OCI-LY3 (cell line): ENCODE measurements at regions not wholly inside any gene's neighbourhood (a gene's known extent, or its start where the extent isn't known, plus 50 kb on each side); places are given as distances from the start of the nearest gene placed in this dataset.

Experiments used
- EZH2phosphoT487 ChIP-seq: fragments of 200-600 bp; shearing (Covaris generic); IDR thresholded peaks from 2 replicates; pipeline ENCODE4 v1.6.1; 2018; ENCODE audit warnings: antibody characterized with exemption, mixed run types, low read depth
- TF ChIP-seq, protein P1 (sequence below): fragments of 200-600, 300-600 bp; sonication (generic); IDR thresholded peaks from 2 replicates; pipeline ENCODE4 v1.5.1; 2014; ENCODE audit warnings: antibody characterized with exemption, low read length, low read depth

DNA sequence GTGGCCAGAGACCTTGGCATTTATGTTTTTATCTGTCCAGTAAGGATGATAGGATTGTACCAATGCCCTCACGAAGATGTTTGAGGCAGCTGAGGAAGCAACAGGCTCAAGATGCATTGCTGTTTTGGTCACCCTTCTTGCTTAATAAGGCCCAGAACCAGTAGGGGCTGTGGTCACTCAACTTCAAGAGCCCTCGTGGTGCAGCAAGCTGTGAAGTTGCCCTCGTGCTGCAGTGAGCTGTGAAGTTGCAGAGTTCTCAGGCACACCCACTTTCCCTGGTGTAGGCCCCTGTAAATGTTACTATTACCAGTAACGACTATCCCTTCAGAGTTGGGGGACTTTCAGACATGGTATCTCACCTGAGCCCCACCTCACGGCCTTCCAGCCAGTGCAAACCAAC is 207.6 kb upstream of the LYZL1 start:
- TF ChIP-seq, protein P1, sequence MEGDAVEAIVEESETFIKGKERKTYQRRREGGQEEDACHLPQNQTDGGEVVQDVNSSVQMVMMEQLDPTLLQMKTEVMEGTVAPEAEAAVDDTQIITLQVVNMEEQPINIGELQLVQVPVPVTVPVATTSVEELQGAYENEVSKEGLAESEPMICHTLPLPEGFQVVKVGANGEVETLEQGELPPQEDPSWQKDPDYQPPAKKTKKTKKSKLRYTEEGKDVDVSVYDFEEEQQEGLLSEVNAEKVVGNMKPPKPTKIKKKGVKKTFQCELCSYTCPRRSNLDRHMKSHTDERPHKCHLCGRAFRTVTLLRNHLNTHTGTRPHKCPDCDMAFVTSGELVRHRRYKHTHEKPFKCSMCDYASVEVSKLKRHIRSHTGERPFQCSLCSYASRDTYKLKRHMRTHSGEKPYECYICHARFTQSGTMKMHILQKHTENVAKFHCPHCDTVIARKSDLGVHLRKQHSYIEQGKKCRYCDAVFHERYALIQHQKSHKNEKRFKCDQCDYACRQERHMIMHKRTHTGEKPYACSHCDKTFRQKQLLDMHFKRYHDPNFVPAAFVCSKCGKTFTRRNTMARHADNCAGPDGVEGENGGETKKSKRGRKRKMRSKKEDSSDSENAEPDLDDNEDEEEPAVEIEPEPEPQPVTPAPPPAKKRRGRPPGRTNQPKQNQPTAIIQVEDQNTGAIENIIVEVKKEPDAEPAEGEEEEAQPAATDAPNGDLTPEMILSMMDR = no peak
- TF ChIP-seq EZH2phosphoT487 = no peak
